AG04450 (cell line): ENCODE measurements at regions not wholly inside any gene's neighbourhood (a gene's known extent, or its start where the extent isn't known, plus 50 kb on each side); places are given as distances from the start of the nearest gene placed in this dataset.

Experiments
- CTCF ChIA-PET: fragments of 300-600, 350-600 bp; formaldehyde crosslinking; extraction: SDS; loops from one replicate; lab custom pipeline; 2022; ENCODE audit warnings: antibody characterized with exemption, inconsistent platforms; lab: Charles Lee
- POLR2A ChIA-PET: fragments of 350-600 bp; formaldehyde crosslinking; extraction: SDS; loops from one replicate; lab custom pipeline; 2021; ENCODE audit warnings: antibody characterized with exemption, inconsistent platforms; lab: Yijun Ruan, JAX
- DNase-seq: peaks from one replicate; pipeline ENCODE4 v3.0.0-alpha.2; 2011; ENCODE audit warnings: low read depth, low spot score
- H3K27ac ChIP-seq: one replicate; pipeline ENCODE4 v1.5.1; 2012; ENCODE audit warnings: low read depth, low read length, control low read depth
- H3K27me3 ChIP-seq: one replicate; pipeline ENCODE4 v1.6.0; 2012; ENCODE audit warnings: low read length; ENCODE audit not compliant: control insufficient read depth, insufficient read depth
- H3K4me3 ChIP-seq: 2 replicates; pipeline ENCODE4 v1.5.1; 2011; ENCODE audit warnings: mild to moderate bottlenecking, low read depth, low read length, control low read depth
- H3K9me3 ChIP-seq: 2 replicates; pipeline ENCODE4 v1.5.1; 2012; ENCODE audit warnings: low read length; ENCODE audit not compliant: control insufficient read depth, insufficient read depth
- CTCF ChIP-seq: IDR thresholded peaks from 2 replicates; pipeline ENCODE4 v1.5.1; 2011; ENCODE audit warnings: low read depth, low read length, control low read depth, inconsistent platforms

GRCh38 chr2:103028181-103028580 is 266.4 kb downstream of the TMEM182 start:
- Histone ChIP-seq H3K9me3 (0 out of 2 replicates have a peak, but pooled peaks cover 2% of the 10 kb centered on the region), H3K27me3 (no peaks in the 10 kb centered on the region), H3K4me3 (no peak overlapping the region), H3K27ac (no peak overlapping the region)
- ChIA-PET CTCF (no interaction called here), POLR2A (no interaction called here)
- DNase-seq = no peak
- no peak for TF ChIP-seq CTCF
